GM12874 (cell line): ENCODE measurements at regions not wholly inside any gene's neighbourhood (a gene's known extent, or its start where the extent isn't known, plus 50 kb on each side); places are given as distances from the start of the nearest gene placed in this dataset.

Experiments
- CTCF ChIP-seq: IDR thresholded peaks from 2 replicates; pipeline ENCODE4 v1.5.1; 2011; ENCODE audit warnings: low read depth, mild to moderate bottlenecking, control low read depth, low read length, moderate library complexity; ENCODE audit not compliant: insufficient read depth

- no peak for TF ChIP-seq CTCF
Observed at GRCh38 chr7:125154930-125155329, 225.3 kb upstream of the POT1 start.

GRCh38 chr7:125149151-125149550, 219.5 kb upstream of the POT1 start:
- no peak for TF ChIP-seq CTCF

DNA sequence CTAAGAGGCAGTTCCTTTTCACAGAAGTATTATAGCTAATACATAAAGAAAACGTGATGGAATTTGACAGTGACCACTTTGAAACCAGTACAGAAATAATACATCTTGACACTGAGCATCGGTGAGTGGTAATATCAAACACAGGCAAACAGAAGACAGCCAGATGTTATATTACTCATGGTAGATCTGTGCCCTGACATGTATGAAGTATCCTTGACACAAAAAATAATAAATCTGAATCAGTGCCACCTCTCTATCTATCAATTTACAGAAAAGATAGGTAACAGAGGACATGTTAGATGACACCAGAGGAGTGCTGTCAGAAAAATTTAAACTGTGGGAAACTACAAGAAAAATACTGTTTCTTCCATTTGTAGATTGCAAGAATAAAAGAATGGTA, 217.4 kb upstream of the POT1 start:
- no peak for TF ChIP-seq CTCF

DNA sequence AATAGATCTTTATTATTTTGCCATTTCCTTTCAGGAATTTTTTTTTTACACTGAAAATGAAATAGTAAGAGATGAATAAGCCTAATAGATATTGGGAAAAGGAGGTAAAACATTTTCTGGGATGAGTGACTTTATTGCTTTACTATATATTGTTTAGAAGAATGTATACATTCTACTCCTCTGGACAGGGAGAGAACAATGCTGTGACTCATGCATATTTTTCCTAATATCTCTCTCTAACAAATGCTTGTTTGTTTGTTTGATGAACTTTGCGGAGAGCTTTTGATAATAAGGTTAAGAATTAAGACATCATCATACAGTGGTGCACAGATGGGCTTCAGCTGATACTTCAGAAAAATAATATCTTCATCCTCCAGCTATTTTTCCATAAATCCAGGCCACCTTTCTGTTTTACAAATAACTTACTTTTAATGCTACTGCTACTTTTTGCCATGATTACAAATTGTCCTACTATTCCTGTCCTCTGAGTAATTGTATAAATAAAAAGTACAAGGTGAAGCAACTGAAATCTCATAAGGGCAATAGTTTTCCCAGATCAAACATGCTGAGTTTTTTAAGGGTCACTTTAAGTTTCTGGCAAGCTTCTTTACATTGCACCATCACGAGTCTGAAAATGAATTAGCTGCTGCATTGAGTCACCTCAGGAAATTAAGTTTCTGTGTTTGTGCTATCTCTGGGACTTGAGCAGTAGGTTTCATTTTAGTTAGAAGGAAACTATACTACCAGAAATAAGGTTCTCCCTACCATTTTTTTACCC, 207.3 kb upstream of the POT1 start:
- no peak for TF ChIP-seq CTCF

DNA sequence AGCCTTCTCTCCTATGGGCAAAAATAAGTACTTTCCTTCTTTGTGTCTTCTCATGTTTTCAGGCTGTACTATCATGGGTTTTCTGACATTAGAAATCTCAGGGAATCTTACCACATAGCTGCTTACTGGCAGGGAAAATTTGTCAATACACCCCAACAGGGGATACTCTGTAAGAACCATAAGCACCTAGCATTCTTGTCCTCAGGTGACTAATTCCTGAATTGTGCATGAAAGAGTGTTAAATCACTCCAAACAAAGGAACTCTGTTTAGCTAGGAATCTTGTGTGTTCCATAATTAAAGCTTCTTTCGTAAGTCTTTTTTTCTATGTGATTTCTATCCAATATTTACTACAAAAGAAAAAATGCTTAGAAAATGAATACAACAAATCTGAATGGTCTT, 206.7 kb upstream of the POT1 start:
- TF ChIP-seq CTCF = no peak

- no peak for TF ChIP-seq CTCF
Observed at GRCh38 chr7:125130173-125130572, 200.5 kb upstream of the POT1 start.

DNA sequence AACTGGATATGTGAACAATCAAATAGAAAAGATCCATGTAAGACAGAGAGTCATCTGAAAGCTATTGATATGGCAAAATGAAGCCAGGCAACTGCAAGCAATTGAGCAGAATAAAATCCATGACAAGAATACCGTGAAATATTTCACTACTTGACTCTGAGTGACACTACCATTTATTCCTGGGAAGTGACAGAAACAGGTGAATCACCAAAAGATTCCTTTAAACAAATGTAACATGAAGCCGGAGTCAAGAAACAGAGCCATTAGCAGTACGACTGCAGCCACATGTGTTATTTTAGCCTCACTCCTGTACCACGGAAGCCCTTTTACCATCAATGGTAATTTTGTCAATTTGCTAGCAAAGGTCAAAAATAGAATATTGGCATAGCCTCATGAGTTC, 197.7 kb upstream of the POT1 start:
- TF ChIP-seq CTCF = no peak

GRCh38 chr7:125126376-125126775, 196.8 kb upstream of the POT1 start:
- no peak for TF ChIP-seq CTCF
